Anterior cingulate cortex (tissue), 58 donors: ENCODE measurements at regions not wholly inside any gene's neighbourhood (a gene's known extent, or its start where the extent isn't known, plus 50 kb on each side); places are given as distances from the start of the nearest gene placed in this dataset.
"Not testable (repeated sequence)": the region's sequence is repeated elsewhere in the genome, so short reads cannot be mapped to it uniquely, and the experiment has no call there.

Source experiments
- DNase-seq, 58 donors: peaks; one replicate each; lab custom pipeline; 2025; lab: John Stamatoyannopoulos, UW

DNA sequence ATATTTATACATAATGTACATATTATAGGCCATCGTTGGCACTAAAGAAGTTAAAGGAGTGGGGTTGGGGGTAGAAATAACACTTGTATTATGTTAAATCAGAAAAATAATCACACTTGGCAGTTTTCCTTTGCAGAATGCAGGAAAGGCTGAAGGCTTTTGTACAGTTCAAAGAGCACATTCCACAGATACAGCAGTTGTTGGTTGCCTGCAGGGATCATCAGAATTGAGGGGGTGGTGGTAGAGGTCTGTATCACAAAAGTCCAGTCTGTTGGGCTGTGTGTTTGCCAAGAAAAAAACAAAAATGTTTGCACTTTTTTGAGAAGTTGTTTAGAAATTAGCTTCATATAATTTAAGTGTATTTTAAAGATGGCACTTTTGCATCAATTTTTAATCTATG lies 231.8 kb upstream of the FOXP2 start:
- DNase-seq, result no peak

DNA sequence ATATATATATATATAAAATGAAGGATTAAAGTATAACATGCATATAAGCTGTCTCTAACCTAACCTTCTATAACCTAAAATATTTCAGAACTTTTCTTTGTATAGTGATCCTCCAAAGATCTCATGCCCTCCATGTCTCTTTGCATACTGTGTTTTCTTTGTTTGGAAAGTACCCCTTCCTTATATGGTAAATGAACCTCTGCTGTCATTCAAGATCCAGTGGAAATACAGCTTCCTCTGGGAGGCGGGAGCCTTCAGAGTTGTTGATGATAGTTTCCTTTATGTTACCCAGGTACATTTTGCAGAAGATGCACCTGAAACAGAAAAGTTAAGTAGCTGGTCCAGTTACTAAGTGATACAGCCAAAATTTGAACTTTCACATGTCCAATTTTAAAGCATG lies 233.3 kb upstream of the FOXP2 start:
- no peak for DNase-seq

DNA sequence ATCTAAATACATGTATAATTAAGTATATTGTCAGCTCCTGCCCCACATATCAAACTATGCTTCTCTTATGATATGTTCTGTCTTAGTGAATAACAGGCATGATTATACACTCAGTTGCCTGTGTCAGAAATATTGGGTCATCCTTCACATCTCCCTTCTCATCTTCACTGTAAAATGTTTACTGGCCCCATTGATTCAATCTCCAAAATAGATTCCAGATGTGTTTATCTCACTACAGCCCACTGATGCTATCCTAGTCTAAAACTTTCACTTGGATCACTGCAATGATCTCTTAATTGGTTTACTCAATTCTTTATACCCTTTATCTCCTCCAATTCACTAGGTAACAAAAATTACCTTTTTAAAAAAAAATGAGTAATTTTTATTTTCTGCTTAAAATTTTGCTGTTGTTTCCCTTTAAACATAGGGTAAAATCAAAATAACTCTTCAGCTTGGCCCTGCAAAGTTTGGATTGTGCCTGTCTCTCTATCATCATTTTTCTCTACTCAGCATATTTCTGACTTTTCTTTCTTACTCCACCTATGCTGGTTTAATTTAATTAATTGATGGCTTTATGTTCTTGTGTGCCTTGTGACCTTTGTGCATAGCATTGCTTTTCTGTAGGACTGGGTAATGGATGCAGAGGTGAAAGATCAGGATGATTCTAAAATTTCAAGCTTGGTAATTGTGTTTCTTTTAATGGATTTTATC lies 233.9 kb upstream of the FOXP2 start:
- no peak for DNase-seq

DNA sequence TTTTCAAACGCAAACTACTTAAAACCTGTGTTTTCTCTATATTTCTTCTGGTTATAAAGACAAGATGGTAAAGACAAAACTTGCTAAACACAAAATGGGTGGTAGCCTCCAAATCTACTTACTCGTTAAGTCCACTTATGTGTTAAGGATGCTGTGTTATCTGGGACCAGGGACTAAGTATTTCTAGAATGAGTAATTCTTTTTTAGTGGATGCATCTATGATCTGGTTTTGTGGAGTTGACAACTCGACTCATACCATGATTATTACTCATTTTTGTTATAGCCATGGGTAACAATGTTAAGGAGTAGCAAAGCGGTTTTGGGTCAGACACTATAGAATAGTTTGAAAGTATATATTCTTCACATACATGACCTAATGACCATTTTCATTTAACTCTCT lies 239.5 kb upstream of the FOXP2 start:
- DNase-seq, result no peak

DNA sequence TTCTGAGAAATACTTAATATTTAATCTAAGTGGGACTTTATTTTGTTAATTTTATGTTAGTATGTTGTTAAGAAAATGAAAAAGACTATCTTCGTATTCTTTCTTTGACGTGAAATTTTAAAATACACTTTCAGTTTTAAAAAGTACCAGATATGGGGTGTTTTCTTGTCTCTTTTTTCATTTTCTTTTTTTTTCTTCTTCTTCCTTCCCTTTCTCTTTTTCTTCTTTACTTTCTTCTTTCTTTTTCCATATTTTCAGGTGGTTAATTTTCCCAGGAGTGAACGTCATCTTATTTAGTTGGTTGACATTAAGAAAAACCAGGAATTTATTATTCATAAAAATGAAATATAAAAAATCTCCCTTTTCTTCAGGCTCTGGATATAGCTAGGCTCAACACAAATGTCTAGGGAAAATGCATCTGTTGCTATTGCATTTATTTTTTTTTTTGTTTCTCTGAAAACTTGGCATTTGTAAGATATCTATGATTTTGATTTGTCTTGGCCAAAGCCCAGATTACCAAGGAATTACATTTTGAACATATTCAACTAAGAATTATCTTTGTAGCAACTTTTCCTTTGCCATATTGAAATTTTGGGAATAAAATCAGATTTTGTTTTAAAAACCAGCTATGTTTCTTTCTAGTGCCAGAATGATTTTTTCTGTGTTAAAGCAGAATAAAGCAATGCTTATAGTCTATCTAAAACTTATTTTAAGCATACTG lies 241.3 kb upstream of the FOXP2 start:
- DNase-seq, result no peak

DNA sequence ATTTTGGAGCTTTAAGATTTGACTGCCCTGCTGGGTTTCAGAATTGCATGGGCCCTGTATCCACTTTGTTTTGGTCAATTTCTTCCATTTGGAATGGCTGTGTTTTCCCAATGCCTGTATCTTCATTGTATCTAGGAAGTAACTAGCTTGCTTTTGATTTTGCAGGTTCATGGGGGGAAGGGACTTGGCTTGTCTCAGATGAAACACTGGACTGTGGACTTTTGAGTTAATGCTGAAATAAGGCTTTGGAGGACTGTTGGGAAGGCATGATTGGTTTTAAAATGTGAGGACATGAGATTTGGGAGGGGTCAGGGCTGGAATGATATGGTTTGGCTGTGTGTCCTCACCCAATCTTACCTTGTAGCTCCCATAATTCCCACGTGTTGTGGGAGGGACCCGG lies 245.2 kb upstream of the FOXP2 start:
- not testable (repeated sequence) for DNase-seq

DNA sequence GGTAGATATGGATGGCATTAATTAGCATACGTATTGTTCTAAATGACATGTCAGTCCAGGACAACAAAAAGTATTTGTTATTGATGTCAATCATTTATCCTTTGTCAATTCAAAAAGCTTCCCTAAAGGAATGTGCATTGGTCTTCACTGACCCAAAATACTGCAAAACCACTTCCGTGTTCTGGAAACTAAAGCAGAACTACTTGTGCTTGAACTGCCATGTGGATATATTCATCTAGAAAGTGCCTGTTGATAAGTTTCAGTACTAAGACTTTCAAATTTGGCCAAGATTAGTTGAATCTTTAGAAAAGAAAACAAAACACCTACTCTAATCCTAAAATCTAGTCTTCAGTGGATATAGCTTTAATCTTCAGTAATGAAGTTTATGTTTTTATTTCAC lies 242.1 kb upstream of the PPP1R3A start:
- peak in 1 of 58 donors; percentile 25 for DNase-seq

DNA sequence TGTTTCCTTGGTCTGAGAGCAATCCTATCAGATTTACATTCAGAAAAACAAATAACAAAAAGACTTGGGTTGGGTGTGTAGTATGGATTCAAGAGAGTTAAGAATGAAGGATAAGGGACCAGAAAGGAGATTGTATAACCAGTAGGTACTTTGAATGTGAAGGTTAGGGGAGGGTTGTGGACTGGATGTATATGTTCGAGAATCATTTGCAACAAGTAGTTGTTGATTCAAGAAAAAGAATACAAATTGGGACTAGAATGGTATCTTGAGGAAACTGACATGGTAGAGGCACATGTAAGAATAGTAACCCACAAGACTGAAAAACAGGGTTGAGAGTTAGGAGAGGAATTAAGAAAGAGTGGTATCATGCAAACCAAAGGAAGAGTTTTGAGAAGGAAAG lies 240.0 kb upstream of the PPP1R3A start:
- DNase-seq, result no peak

DNA sequence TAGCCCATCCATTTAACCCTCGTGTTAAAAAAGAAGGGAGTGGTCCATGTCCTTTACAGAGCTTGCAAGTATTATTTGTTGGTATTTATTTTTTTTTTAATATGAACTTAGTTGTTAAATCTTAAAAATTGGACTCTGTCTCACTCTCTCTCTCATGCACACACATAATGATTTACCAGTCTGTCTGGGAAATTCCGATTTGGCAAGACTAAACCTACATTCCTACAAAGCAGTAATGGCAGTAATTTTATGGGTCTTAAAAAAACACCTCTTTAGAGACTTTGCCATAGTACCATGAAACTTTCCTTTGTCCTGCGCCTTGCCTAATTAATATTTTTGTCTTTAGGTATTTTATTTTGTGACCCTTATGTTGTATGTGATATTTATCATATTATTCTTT lies 239.5 kb upstream of the PPP1R3A start:
- DNase-seq, result no peak

DNA sequence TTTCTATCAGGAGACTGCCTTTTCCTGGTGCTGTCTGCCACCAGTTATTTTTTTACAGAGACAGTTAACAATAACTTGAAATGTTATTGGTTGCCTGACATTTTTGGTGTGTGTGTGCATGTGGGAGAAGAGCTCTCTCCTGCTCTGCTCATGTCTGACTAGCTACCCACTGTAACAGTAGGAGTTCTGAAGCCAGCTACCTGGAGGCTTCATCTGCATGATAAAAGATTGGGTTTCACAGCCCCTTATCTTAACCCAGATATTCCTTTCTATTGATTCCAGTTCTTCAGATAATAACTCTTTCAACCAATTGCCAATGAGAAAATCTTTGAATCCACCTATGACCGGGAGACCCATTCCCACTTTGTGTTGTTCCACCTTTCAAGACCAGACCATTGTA lies 237.4 kb upstream of the PPP1R3A start:
- no peak for DNase-seq

DNA sequence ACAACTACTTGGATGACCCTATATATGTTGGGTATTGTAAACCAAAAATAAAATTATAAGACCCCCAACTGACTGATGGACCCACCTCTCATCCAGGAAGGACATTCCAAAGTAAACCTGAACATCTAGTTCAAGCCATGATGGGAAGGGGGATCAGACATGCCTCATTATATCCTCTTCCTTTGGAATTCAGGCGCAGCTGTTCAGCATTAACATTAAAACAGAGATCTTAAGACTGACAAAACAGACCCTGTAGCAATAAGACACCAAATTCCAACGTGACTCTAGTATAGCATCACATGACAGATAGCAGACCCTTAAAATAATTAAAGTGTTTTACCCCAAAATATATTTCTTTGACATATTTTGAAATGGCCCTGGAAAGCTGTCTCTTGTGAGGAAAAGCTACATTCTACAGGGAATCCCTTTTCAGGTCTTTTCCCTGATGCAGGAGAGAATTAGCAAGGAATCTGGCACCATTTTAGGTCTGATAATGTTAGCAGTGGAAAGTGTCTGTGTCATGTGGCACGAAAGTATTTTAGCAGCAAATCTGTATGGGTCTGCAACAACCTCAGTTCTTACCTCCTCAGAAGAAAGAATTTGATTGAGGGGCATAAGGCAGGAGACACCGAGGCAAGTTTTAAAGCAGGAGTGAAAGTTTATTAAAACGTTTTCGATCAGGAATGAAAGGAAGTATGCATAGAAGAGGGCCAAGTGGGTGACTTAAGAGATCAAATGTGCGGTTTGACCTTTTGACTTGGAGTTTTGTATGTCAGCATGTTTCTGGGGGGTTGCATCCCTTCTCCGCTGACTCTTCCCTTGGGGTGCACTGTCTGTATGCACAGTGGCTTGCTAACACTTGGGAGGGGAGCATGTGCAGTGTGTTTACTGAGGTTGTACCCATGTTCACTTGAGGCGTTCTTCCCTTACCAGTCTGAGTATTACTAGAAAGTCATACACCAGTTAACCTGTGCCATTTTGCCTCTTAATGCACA lies 236.6 kb upstream of the PPP1R3A start:
- no peak for DNase-seq

DNA sequence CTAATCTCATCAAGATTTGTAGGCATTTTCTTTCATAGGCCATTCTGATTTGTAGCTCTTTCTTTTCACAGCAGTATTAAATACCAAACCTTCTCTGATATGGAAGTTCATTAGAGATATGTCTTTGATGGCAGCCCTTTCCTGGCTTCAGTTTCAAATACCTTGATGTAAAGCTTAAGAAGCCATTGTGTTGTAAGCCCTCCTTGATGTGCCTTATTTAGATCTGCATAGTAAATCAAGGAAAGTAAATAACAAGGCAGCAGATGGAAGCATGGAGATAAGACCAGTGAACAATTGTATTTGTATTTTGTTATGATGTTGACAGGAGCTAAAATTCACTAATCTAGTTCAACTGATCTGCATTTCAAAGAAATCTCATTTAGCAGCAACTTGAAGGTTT lies 234.9 kb upstream of the PPP1R3A start:
- DNase-seq, result no peak

DNA sequence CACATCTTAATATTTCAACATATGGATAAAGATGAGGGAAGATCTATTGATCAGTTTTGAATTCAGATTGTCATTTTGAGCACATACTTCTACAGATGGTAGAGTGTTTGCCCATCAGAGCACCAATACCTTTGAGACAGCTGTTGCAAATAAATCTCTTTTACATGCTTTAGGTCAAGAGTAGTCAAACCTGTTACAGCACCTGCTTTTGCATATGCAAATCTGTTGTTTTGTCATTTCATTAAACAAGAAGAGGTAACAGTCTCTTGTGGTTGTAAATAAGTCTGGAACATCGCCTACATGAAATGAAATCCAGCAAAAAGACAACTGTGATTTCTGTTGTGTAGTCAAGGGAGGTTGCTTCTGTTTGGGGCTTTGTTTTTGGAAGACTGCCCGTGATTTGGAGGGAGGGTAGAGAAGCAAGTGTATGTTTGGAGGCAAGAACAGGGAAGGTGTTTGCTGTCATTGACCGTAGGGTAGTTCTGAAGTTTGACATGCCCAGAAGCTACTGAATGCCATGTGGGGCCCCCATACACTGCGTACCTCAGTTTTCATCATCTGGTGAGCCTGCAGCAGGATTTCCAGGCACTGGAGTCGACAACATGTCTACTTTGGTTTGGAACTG lies 233.6 kb upstream of the PPP1R3A start:
- DNase-seq, result no peak

DNA sequence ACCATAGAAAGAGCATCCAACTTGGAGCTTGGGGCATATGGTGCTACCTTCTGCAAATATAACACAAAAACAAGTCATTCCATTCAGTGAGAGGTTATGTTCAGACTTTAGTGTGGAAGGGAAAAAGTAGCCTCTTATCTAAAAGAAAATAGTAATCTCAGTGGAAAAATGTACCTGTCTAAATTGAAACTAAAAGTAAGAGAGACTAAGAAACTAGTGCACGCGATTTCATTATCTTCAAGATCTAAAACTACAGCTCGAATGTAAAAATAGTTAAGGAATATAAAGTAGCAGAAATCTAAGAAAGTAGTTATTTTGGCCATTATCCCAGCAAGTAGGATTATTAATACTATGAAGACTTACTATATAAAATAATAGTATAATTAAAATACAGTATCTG lies 233.0 kb upstream of the PPP1R3A start:
- DNase-seq, result no peak

DNA sequence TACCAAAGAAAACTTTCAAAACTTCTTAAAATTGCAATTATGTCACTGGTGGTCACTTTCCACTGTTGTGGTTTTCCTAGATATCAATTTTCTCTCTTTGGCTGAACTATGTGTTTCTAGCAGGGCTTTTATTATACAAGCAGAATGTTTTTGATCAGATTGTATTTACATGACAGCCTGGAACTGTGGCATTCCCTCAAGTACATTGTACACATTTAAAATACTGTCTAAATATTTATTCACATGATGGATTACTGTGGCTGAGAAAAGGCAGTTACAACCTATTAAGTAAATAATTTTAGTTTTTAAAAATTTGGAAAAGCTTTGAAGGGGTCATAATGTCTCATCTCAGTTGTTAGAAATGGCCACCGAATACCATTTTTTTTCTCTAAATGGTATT lies 231.9 kb upstream of the PPP1R3A start:
- no peak for DNase-seq

DNA sequence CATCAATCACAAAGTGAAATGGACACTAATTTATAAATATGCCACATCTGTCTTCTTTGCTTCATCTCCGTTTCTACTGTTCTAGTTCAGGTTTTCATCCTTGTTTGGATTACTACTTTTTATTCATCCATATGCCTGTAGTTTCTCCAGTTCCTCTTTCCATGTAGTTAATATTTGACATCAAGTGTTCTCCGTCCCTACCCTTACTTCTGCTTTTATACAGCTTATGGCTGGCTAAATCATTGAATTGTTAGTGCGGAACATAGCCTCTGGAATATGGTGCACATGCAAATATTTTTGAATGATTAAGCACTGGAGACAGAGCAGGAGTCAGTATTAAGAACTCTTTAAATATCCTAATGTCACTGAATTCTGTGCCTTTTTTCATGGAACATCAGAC lies 230.0 kb upstream of the PPP1R3A start:
- no peak for DNase-seq

DNA sequence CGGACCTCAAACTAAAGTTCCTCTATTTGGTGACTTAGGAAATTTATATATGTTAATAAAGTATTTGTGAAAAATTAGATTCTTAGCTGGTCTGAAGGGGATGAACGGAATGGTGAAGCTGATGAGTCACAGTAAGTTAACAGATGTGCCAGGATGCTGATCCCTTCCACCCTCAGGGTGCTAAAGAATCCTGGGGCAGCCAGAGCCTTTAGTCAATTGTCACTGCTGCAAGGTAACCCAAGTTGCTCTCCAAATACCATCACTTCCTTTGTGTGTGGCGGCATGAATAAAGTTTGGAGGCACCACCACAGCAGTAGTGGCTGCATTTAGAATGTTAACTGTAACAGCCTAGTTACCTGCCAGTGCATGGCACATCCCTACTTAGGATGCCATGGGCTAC lies 222.6 kb upstream of the PPP1R3A start:
- no peak for DNase-seq

DNA sequence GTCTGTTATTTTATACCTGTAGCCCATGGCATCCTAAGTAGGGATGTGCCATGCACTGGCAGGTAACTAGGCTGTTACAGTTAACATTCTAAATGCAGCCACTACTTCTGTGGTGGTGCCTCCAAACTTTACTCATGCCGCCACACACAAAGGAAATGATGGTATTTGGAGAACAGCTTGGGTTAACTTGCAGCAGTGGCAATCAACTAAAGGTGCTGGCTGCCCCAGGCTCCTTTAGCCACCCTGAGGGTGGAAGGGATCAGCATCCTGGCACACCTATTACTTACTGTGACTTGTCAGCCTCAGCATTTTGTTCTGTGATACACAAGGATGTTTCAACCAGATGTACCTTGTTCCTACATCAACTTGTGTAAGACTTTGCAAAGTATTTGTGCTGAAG lies 221.8 kb upstream of the PPP1R3A start:
- no peak for DNase-seq

DNA sequence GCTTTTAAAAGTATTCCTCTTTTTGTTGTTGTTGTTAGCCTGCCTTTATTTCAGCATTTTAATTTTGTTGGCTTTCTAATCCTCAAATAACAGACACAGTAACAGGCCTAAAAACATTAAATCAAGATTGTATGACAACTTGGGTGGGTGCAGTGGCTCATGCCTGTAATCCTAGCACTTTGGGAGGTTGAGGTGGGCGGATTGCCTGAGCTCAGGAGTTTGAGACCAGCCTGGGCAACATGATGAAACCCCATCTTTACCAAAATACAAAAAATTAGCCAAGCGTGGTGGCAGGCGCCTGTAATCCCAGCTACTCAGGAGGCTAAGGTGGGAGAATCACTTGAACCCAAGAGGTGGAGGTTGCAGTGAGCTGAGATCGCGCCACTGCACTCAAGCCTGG lies 220.9 kb upstream of the PPP1R3A start:
- DNase-seq, result not testable (repeated sequence)

DNA sequence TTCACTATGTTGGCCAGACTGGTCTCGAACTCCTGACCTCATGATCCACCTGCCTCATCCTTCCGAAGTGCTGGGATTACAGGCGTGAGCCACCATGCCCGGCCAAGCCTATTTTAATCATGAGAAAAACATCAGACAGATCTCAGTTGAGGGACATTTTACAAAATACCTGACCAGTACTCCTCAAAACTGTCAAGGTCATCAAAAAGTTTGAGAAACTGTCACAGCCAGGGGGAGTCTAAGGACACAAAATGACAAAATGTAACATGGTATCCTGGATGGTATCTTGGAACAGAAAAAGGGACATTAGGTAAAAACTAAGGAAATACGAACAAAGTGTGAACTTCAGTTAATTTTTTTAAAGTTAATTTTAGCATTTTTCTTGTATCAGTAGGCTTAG lies 219.8 kb upstream of the PPP1R3A start:
- no peak for DNase-seq

DNA sequence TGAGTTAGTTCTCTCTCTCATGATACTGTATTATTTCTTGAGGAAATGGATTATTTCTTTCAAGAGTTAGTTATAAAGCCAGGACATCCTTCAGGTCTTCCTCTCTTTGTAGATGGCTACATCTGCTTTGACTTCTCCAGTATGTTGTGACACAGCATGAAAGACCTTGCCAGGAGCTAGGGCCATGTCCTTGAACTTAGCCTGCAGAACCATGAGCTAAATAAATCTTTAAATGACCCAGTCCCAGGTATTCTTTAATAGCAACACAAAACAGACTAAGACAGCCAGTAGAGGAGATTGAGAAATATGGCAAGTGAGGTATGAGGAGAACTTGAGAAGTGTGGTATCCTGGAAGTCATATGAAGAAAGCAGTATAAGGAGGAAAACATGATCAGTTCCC lies 214.9 kb upstream of the PPP1R3A start:
- DNase-seq, result no peak
